DMS53 treated with DMSO at 0.1 percent for 48 hours (cell line): ENCODE measurements at regions not wholly inside any gene's neighbourhood (a gene's known extent, or its start where the extent isn't known, plus 50 kb on each side); places are given as distances from the start of the nearest gene placed in this dataset.

Experiments used
- DNase-seq: peaks from one replicate; lab custom pipeline; 2025; ENCODE audit not compliant: unreplicated experiment; lab: John Stamatoyannopoulos, UW

GRCh38 chr13:80598189-80598588 is 257.3 kb upstream of the SPRY2 start:
- no peak for DNase-seq

- no peak for DNase-seq
These were observed 251.2 kb upstream of the SPRY2 start for GRCh38 chr13:80591976-80592740.

- DNase-seq: no peak
These were observed 249.6 kb upstream of the SPRY2 start for GRCh38 chr13:80590551-80590950.

- DNase-seq: no peak
These were observed 245.4 kb upstream of the SPRY2 start for GRCh38 chr13:80586356-80586755.

- DNase-seq: no peak
These were observed 244.6 kb upstream of the SPRY2 start for GRCh38 chr13:80585531-80585930.

- no peak for DNase-seq
These were observed 243.9 kb upstream of the SPRY2 start for GRCh38 chr13:80584785-80585184.

- DNase-seq: no peak
These were observed 243.4 kb upstream of the SPRY2 start for GRCh38 chr13:80584306-80584705.

GRCh38 chr13:80577926-80578670 is 237.2 kb upstream of the SPRY2 start:
- no peak for DNase-seq

- no peak for DNase-seq
These were observed 236.4 kb upstream of the SPRY2 start for GRCh38 chr13:80577285-80577684.

GRCh38 chr13:80574113-80574850 is 233.4 kb upstream of the SPRY2 start:
- DNase-seq: no peak

- no peak for DNase-seq
These were observed 232.0 kb upstream of the SPRY2 start for GRCh38 chr13:80572923-80573316.

GRCh38 chr13:80572308-80572922 is 231.5 kb upstream of the SPRY2 start:
- DNase-seq: no peak

- no peak for DNase-seq
These were observed 230.7 kb upstream of the SPRY2 start for GRCh38 chr13:80571346-80572307.

- DNase-seq: no peak
These were observed 222.5 kb upstream of the SPRY2 start for GRCh38 chr13:80563439-80563838.

- DNase-seq: peak; percentile 40
These were observed 221.7 kb upstream of the SPRY2 start for GRCh38 chr13:80562433-80563156.

GRCh38 chr13:80560609-80561008 is 219.7 kb upstream of the SPRY2 start:
- DNase-seq: no peak

GRCh38 chr13:80559944-80560343 is 219.0 kb upstream of the SPRY2 start:
- DNase-seq: no peak

- DNase-seq: no peak
These were observed 217.1 kb upstream of the SPRY2 start for GRCh38 chr13:80558074-80558473.

GRCh38 chr13:80555796-80556678 is 215.1 kb upstream of the SPRY2 start:
- no peak for DNase-seq
